ENCODE measurements at regions not wholly inside any gene's neighbourhood (a gene's known extent, or its start where the extent isn't known, plus 50 kb on each side); places are given as distances from the start of the nearest gene placed in this dataset.

GRCh38 chr13:78241278-78241919, 322.8 kb upstream of the EDNRB start:
- no peak for DNase-seq (ENCODE audit: low read depth)
- no peak overlapping the region for H3K4me3 ChIP-seq (ENCODE audit: low read depth, low read length)
- TF ChIP-seq CTCF (IDR thresholded peaks at IDR 0.05; ENCODE audit: control insufficient read depth, extremely low read depth, insufficient read depth): peak; percentile 45

- no peak for DNase-seq (ENCODE audit: low read depth)
- no peak for TF ChIP-seq CTCF (IDR thresholded peaks at IDR 0.05; ENCODE audit: control insufficient read depth, extremely low read depth, insufficient read depth)
Measured at GRCh38 chr13:78239714-78240113, 321.1 kb upstream of the EDNRB start.

GRCh38 chr13:78238911-78239310, 320.3 kb upstream of the EDNRB start:
- no peak overlapping the region for H3K4me3 ChIP-seq (ENCODE audit: low read depth, low read length)
- no peak for DNase-seq (ENCODE audit: low read depth)
- no peak for TF ChIP-seq CTCF (IDR thresholded peaks at IDR 0.05; ENCODE audit: control insufficient read depth, extremely low read depth, insufficient read depth)

More at GRCh38 chr13:78239714-78240113, 321.1 kb upstream of the EDNRB start:
- no peak overlapping the region for H3K4me3 ChIP-seq (ENCODE audit: low read depth, low read length)

DNA sequence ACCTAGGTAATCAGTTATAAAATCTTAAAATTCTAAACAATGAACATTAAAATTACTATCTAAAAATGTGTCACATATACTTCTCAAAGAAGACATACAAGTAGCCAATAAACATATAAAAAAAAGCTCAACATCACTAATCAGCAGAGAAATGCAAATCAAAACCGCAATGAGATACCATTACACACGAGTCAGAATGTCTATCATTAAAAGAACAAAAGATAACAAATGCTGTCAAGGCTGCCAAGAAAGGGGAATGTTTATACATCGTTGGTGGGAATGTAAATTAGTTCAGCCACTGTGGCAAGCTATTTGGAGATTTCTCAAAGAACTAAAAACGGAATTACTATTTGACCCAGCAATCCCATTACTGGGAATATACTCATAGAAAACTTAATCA, 310.3 kb upstream of the EDNRB start:
- DNase-seq (ENCODE audit: low read depth): no peak
- no peak for TF ChIP-seq CTCF (IDR thresholded peaks at IDR 0.05; ENCODE audit: control insufficient read depth, extremely low read depth, insufficient read depth)
- H3K4me3 ChIP-seq (ENCODE audit: low read depth, low read length): no peak overlapping the region

DNA sequence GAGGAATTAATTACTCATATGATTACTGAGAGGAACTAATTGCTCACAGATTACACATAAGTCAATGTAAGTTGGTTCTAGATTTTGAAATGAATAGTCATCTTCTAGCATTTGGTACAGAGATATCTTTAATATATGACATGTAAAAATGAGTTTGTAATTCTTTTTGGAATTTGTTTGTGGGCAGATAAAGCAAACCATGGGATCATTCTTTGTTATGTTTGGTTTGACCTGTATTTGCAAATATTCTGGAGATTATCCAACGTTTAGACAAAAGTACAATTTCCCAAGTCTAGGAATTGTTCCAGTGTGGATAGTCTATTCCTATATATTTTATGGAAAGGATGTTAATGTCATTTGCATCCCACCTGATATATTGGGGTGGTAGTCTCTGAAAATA, 309.6 kb upstream of the EDNRB start:
- no peak for TF ChIP-seq CTCF (IDR thresholded peaks at IDR 0.05; ENCODE audit: control insufficient read depth, extremely low read depth, insufficient read depth)
- DNase-seq (ENCODE audit: low read depth): no peak
- H3K4me3 ChIP-seq (ENCODE audit: low read depth, low read length): no peak overlapping the region

- no peak for DNase-seq (ENCODE audit: low read depth)
- TF ChIP-seq CTCF (IDR thresholded peaks at IDR 0.05; ENCODE audit: control insufficient read depth, extremely low read depth, insufficient read depth): no peak
- no peak overlapping the region for H3K4me3 ChIP-seq (ENCODE audit: low read depth, low read length)
Measured at GRCh38 chr13:78227709-78228108, 309.1 kb upstream of the EDNRB start.

DNA sequence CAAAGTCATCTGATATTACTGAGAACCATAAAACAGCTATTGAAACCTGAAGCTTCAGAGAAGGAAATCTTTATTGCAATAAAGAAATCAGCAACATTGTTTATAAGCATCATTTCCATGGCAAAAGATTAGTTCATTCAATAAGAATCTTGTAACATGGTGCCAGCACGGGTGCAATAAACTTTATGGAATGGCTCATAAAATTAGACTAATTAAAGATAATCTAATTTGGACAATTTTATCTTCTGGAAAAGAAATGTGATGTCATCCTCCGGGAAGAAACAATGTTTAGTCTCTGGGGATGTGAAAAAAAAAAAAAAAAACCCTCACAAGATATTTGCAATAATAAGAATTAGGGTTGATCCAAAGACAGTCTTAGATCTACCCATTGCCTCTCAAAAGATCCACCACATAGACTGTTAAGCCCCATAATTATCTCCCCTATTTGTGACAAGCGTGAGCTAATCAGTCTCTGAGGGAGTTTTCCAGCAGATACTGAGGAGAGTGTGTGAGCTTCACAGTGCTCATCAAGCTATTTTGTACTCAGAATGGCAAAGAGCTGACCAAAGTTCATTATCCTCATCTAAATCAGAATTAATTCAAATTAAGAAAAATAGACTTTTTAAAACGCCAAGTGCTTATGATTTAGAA, 297.0 kb upstream of the EDNRB start:
- DNase-seq (ENCODE audit: low read depth): no peak
- no peak overlapping the region for H3K4me3 ChIP-seq (ENCODE audit: low read depth, low read length)
- no peak for TF ChIP-seq CTCF (IDR thresholded peaks at IDR 0.05; ENCODE audit: control insufficient read depth, extremely low read depth, insufficient read depth)

All from LNCaP clone FGC (cell line).